H9 (cell line): ENCODE measurements at regions not wholly inside any gene's neighbourhood (a gene's known extent, or its start where the extent isn't known, plus 50 kb on each side); places are given as distances from the start of the nearest gene placed in this dataset.

Experiments used
- DNase-seq: peaks from one replicate; pipeline ENCODE4 v3.0.0-alpha.2; 2017
- H2AFZ ChIP-seq: one replicate; pipeline ENCODE4 v1.6.1; 2013; ENCODE audit warnings: mild to moderate bottlenecking, low read length, control low read depth, moderate library complexity
- H2AK5ac ChIP-seq: 2 replicates; pipeline ENCODE4 v1.6.1; 2013; ENCODE audit warnings: low read length, control low read depth, mixed read lengths; ENCODE audit not compliant: insufficient read length
- H2BK120ac ChIP-seq: one replicate; pipeline ENCODE4 v1.6.1; 2013; ENCODE audit warnings: low read depth, mild to moderate bottlenecking, low read length, control low read depth, inconsistent platforms; ENCODE audit not compliant: poor library complexity, severe bottlenecking
- H2BK12ac ChIP-seq: 2 replicates; pipeline ENCODE4 v1.6.1; 2013; ENCODE audit warnings: low read length, control low read depth, mixed read lengths, low read depth; ENCODE audit not compliant: insufficient read length
- H2BK15ac ChIP-seq: 2 replicates; pipeline ENCODE4 v1.6.1; 2013; ENCODE audit warnings: low read depth, low read length, control low read depth
- H2BK20ac ChIP-seq: one replicate; pipeline ENCODE4 v1.6.1; 2013; ENCODE audit warnings: low read depth, mild to moderate bottlenecking, low read length, control low read depth, inconsistent platforms; ENCODE audit not compliant: poor library complexity, severe bottlenecking
- H2BK5ac ChIP-seq: 2 replicates; pipeline ENCODE4 v1.6.1; 2013; ENCODE audit warnings: low read length, control low read depth, mixed read lengths; ENCODE audit not compliant: insufficient read length
- H3K14ac ChIP-seq: 2 replicates; pipeline ENCODE4 v1.6.1; 2013; ENCODE audit warnings: low read length, control low read depth; ENCODE audit not compliant: insufficient read depth
- H3K18ac ChIP-seq: 2 replicates; pipeline ENCODE4 v1.6.1; 2013; ENCODE audit warnings: low read depth, mild to moderate bottlenecking, mixed read lengths, low read length, control low read depth; ENCODE audit not compliant: insufficient read length
- H3K23ac ChIP-seq: 2 replicates; pipeline ENCODE4 v1.6.1; 2013; ENCODE audit warnings: low read length, control low read depth, mixed read lengths, low read depth; ENCODE audit not compliant: insufficient read length
- H3K23me2 ChIP-seq: 2 replicates; pipeline ENCODE4 v1.6.1; 2013; ENCODE audit warnings: low read depth, mild to moderate bottlenecking, mixed read lengths, low read length, control low read depth; ENCODE audit not compliant: insufficient read length, poor library complexity, severe bottlenecking
- H3K27ac ChIP-seq: 2 replicates; pipeline ENCODE4 v1.5.1; 2013; ENCODE audit warnings: low read length, control low read depth, mixed read lengths, low read depth; ENCODE audit not compliant: insufficient read length
- H3K27me3 ChIP-seq: 2 replicates; pipeline ENCODE4 v1.6.1; 2013; ENCODE audit warnings: low read length, control low read depth, inconsistent platforms; ENCODE audit not compliant: insufficient read depth
- H3K4ac ChIP-seq: 2 replicates; pipeline ENCODE4 v1.6.1; 2013; ENCODE audit warnings: low read depth, mild to moderate bottlenecking, control low read depth, inconsistent platforms, low read length, moderate library complexity
- H3K4me1 ChIP-seq: 2 replicates; pipeline ENCODE4 v1.6.1; 2013; ENCODE audit warnings: low read length, control low read depth, inconsistent platforms; ENCODE audit not compliant: insufficient read depth
- H3K4me2 ChIP-seq: 2 replicates; pipeline ENCODE4 v1.6.1; 2013; ENCODE audit warnings: low read length, control low read depth, mixed read lengths; ENCODE audit not compliant: insufficient read length, insufficient read depth
- H3K56ac ChIP-seq: 2 replicates; pipeline ENCODE4 v1.6.1; 2013; ENCODE audit warnings: low read depth, mild to moderate bottlenecking, mixed read lengths, low read length, control low read depth; ENCODE audit not compliant: insufficient read length
- H3K79me1 ChIP-seq: 2 replicates; pipeline ENCODE4 v1.6.1; 2013; ENCODE audit warnings: low read depth, mild to moderate bottlenecking, moderate library complexity, low read length, control low read depth, inconsistent platforms; ENCODE audit not compliant: insufficient read depth, poor library complexity, severe bottlenecking
- H3K79me2 ChIP-seq: 2 replicates; pipeline ENCODE4 v1.6.1; 2013; ENCODE audit warnings: low read length, control low read depth, inconsistent platforms; ENCODE audit not compliant: insufficient read depth
- H3K9ac ChIP-seq: 2 replicates; pipeline ENCODE4 v1.6.1; 2013; ENCODE audit warnings: low read length, control low read depth, mixed read lengths; ENCODE audit not compliant: insufficient read length; ENCODE audit errors: extremely low read depth
- H3K9me3 ChIP-seq: one replicate; pipeline ENCODE4 v1.6.1; 2013; ENCODE audit warnings: low read depth, low read length, inconsistent platforms; ENCODE audit not compliant: control insufficient read depth
- H3T11ph ChIP-seq: one replicate; pipeline ENCODE4 v1.6.1; 2013; ENCODE audit warnings: mild to moderate bottlenecking, low read length, control low read depth, inconsistent platforms
- H4K20me1 ChIP-seq: one replicate; pipeline ENCODE4 v1.6.1; 2013; ENCODE audit not compliant: control insufficient read depth, insufficient read length, insufficient read depth
- H4K5ac ChIP-seq: 2 replicates; pipeline ENCODE4 v1.6.1; 2013; ENCODE audit warnings: low read depth, mild to moderate bottlenecking, mixed read lengths, low read length, control low read depth; ENCODE audit not compliant: insufficient read length
- H4K8ac ChIP-seq: replicated peaks from 2 replicates; pipeline ENCODE4 v1.6.1; 2013; ENCODE audit warnings: low read length, control low read depth, mixed read lengths, low read depth; ENCODE audit not compliant: insufficient read length
- H4K91ac ChIP-seq: 2 replicates; pipeline ENCODE4 v1.6.1; 2013; ENCODE audit warnings: low read depth, mild to moderate bottlenecking, moderate library complexity, mixed read lengths, low read length, control low read depth; ENCODE audit not compliant: insufficient read length
- H3K27ac Mint-ChIP-seq, 3 experiments: 2 replicates in 2 of 3; 3 replicates in 1 of 3; pipeline ENCODE4 v1.8.0; 2020 to 2021; ENCODE audit warnings: mixed read lengths in 3 of 3, mild to moderate bottlenecking in 1 of 3, moderate library complexity in 1 of 3
- H3K27me3 Mint-ChIP-seq: 2 replicates; pipeline ENCODE4 v1.8.0; 2021; ENCODE audit warnings: low read depth, mild to moderate bottlenecking, moderate library complexity, mixed read lengths
- H3K36me3 Mint-ChIP-seq, 3 experiments: 2 replicates in 2 of 3; 3 replicates in 1 of 3; pipeline ENCODE4 v1.8.0; 2020 to 2021; ENCODE audit warnings: low read depth in 3 of 3, mixed read lengths in 3 of 3; ENCODE audit not compliant: insufficient read depth in 1 of 3
- H3K4me1 Mint-ChIP-seq, 2 experiments: 2 replicates each; pipeline ENCODE4 v1.8.0; 2020; ENCODE audit warnings: mixed read lengths in 2 of 2
- H3K4me3 Mint-ChIP-seq, 2 experiments: 2 replicates in 1 of 2; 3 replicates in 1 of 2; pipeline ENCODE4 v1.8.0; 2020 to 2021; ENCODE audit warnings: mild to moderate bottlenecking in 2 of 2, mixed read lengths in 2 of 2, moderate library complexity in 1 of 2
- H3K9me3 Mint-ChIP-seq, 2 experiments: 2 replicates in 1 of 2; 3 replicates in 1 of 2; pipeline ENCODE4 v1.8.0; 2020; ENCODE audit warnings: mild to moderate bottlenecking in 2 of 2, mixed read lengths in 2 of 2, moderate library complexity in 1 of 2
- CTCF ChIP-seq: fragments of 200-600 bp; sonication (generic); conservative IDR thresholded peaks from 3 replicates; pipeline ENCODE4 v1.8.0; 2021; ENCODE audit warnings: antibody characterized with exemption, mild to moderate bottlenecking
- WGBS: extraction: QIAGEN DNeasy Blood & Tissue Kit; methylation state at CpG from one replicate; pipeline ENCODE4 v1.1.7; 2013; ENCODE audit warnings: missing lambda C conversion rate, low lambda C conversion rate, mixed read lengths; ENCODE audit not compliant: insufficient read length; ENCODE audit errors: extremely low coverage; 5-methylcytosine and 5-hydroxymethylcytosine counted together

- Mint-ChIP-seq H3K27me3 (no peaks in the 10 kb centered on the region), H3K9me3 (no peaks in the 10 kb centered on the region), H3K36me3 (no peaks in the 10 kb centered on the region), H3K4me1 (no peaks in the 10 kb centered on the region), H3K4me3 (no peak overlapping the region), H3K27ac (no peak overlapping the region)
- no peak for DNase-seq
- no peak overlapping the region for H4K8ac ChIP-seq
- no peak overlapping the region for H3K18ac ChIP-seq
- H3K23me2 ChIP-seq = no peaks in the 10 kb centered on the region
- no peak for TF ChIP-seq CTCF
- no peak overlapping the region for H2AK5ac ChIP-seq
- no peak overlapping the region for H2BK12ac ChIP-seq
- no peaks in the 10 kb centered on the region for H3K9me3 ChIP-seq
- no peaks in the 10 kb centered on the region for H3K4me1 ChIP-seq
- H2BK20ac ChIP-seq = no peak overlapping the region
- H3K14ac ChIP-seq = no peak overlapping the region
- no peak overlapping the region for H3K56ac ChIP-seq
- H3K79me1 ChIP-seq = no peaks in the 10 kb centered on the region
- H2AFZ ChIP-seq = no peak overlapping the region
- WGBS = no CpG with 5 or more reads among the region's 1 CpG
- no peak overlapping the region for H2BK5ac ChIP-seq
- H3K4ac ChIP-seq = no peak overlapping the region
- H3K9ac ChIP-seq = no peak overlapping the region
- H3K27me3 ChIP-seq = no peaks in the 10 kb centered on the region
- no peak overlapping the region for H3K4me2 ChIP-seq
- no peak overlapping the region for H2BK15ac ChIP-seq
- H4K20me1 ChIP-seq = no peaks in the 10 kb centered on the region
- no peak overlapping the region for H3K23ac ChIP-seq
- no peak overlapping the region for H3T11ph ChIP-seq
- H4K91ac ChIP-seq = no peak overlapping the region
- H3K27ac ChIP-seq = no peak overlapping the region
- H2BK120ac ChIP-seq = no peak overlapping the region
- no peaks in the 10 kb centered on the region for H3K79me2 ChIP-seq
- no peak overlapping the region for H4K5ac ChIP-seq
Measured at GRCh38 chr5:52360985-52361384, 426.7 kb upstream of the ITGA1 start.
